RWPE2 (cell line): ENCODE measurements at regions not wholly inside any gene's neighbourhood (a gene's known extent, or its start where the extent isn't known, plus 50 kb on each side); places are given as distances from the start of the nearest gene placed in this dataset.
A peak's percentile ranks its signal among the peaks of the same experiment; 100 is the strongest.

Experiments
- ATAC-seq: fragments of 200-7000 bp; cut with Tn5 transposase; 3 replicates; pipeline ENCODE4 v1.9.1; 2021; ENCODE audit warnings: low read depth
- DNase-seq: peaks from one replicate; pipeline ENCODE4 v3.0.0-alpha.2; 2020; ENCODE audit warnings: low spot score
- H3K27ac ChIP-seq: fragments of 450-650 bp; 2 replicates; pipeline ENCODE4 v1.5.1; 2017; ENCODE audit warnings: mild to moderate bottlenecking; ENCODE audit not compliant: poor library complexity, severe bottlenecking
- H3K27me3 ChIP-seq: fragments of 250-450 bp; sonication (Bioruptor Pico); 2 replicates; pipeline ENCODE4 v1.5.1; 2021; ENCODE audit warnings: mild to moderate bottlenecking, moderate library complexity; ENCODE audit not compliant: insufficient read depth, poor library complexity, severe bottlenecking
- H3K36me3 ChIP-seq: fragments of 250-450 bp; sonication (Bioruptor Pico); 2 replicates; pipeline ENCODE4 v1.5.1; 2020; ENCODE audit warnings: low read depth, mild to moderate bottlenecking, moderate library complexity
- H3K4me1 ChIP-seq: fragments of 250-450 bp; sonication (Bioruptor Pico); 2 replicates; pipeline ENCODE4 v1.5.1; 2021; ENCODE audit warnings: mild to moderate bottlenecking, moderate library complexity; ENCODE audit not compliant: insufficient read depth, poor library complexity, severe bottlenecking
- H3K4me3 ChIP-seq: fragments of 250-450 bp; sonication (Bioruptor Pico); 2 replicates; pipeline ENCODE4 v1.5.1; 2021; ENCODE audit warnings: mild to moderate bottlenecking, moderate library complexity; ENCODE audit not compliant: severe bottlenecking
- H3K9me3 ChIP-seq: fragments of 250-450 bp; sonication (Bioruptor Pico); 2 replicates; pipeline ENCODE4 v1.5.1; 2021; ENCODE audit warnings: mild to moderate bottlenecking, moderate library complexity; ENCODE audit not compliant: severe bottlenecking
- TF ChIP-seq, protein P1 (sequence below): fragments of 450-650 bp; IDR thresholded peaks from one replicate; pipeline ENCODE4 v1.5.1; 2017; ENCODE audit warnings: mild to moderate bottlenecking, moderate library complexity; ENCODE audit not compliant: poor library complexity, severe bottlenecking

DNA sequence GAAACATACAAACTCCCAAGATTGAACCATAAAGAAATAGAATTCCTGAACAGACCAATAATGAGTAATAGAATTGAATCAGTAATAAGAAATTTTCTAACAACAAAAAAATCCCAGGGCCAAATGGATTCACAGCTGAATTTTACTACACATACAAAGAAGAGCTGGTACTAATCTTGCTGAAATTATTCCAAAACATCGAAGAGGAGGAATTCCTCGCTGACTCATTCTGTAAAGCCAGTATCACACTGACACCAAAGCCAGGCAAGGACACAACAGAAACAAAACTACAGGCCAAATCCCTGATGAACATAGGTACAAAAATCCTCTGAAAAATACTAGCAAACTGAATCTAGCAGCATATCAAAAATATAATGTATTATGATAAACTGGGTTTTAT lies 367.8 kb upstream of the CLEC14A start:
- ATAC-seq (no peak), DNase-seq (no peak)
- Histone ChIP-seq H3K27me3 (no peaks in the 10 kb centered on the region), H3K9me3 (no peaks in the 10 kb centered on the region), H3K36me3 (no peaks in the 10 kb centered on the region), H3K4me1 (no peaks in the 10 kb centered on the region), H3K4me3 (no peak overlapping the region), H3K27ac (no peak overlapping the region)
- TF ChIP-seq, protein P1, sequence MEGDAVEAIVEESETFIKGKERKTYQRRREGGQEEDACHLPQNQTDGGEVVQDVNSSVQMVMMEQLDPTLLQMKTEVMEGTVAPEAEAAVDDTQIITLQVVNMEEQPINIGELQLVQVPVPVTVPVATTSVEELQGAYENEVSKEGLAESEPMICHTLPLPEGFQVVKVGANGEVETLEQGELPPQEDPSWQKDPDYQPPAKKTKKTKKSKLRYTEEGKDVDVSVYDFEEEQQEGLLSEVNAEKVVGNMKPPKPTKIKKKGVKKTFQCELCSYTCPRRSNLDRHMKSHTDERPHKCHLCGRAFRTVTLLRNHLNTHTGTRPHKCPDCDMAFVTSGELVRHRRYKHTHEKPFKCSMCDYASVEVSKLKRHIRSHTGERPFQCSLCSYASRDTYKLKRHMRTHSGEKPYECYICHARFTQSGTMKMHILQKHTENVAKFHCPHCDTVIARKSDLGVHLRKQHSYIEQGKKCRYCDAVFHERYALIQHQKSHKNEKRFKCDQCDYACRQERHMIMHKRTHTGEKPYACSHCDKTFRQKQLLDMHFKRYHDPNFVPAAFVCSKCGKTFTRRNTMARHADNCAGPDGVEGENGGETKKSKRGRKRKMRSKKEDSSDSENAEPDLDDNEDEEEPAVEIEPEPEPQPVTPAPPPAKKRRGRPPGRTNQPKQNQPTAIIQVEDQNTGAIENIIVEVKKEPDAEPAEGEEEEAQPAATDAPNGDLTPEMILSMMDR, result no peak

DNA sequence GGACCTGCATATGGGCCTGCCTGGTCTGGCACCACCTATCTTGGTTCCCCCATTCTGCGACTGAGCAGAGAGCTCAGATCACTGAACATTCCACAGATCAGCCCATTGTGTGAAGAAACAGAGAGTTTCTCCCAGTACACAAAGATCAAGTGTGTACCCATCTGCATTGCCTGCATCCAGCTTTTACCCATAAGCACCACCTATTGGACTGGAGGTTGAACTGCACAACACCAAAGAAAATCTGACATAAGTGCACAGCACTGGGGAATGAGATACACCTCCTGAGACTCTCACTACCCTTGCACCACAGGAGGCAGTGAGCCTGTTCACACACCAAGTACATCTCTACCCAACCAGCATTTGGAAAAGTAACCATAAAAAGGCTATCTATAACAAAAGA lies 362.6 kb upstream of the CLEC14A start:
- H3K27ac ChIP-seq, result no peak overlapping the region
- no peak for ATAC-seq
- TF ChIP-seq, protein P1, result no peak
- no peak for DNase-seq
- H3K27me3 ChIP-seq, result no peaks in the 10 kb centered on the region
- no peak overlapping the region for H3K4me3 ChIP-seq
- no peaks in the 10 kb centered on the region for H3K36me3 ChIP-seq
- no peaks in the 10 kb centered on the region for H3K4me1 ChIP-seq
- H3K9me3 ChIP-seq, result no peaks in the 10 kb centered on the region

DNA sequence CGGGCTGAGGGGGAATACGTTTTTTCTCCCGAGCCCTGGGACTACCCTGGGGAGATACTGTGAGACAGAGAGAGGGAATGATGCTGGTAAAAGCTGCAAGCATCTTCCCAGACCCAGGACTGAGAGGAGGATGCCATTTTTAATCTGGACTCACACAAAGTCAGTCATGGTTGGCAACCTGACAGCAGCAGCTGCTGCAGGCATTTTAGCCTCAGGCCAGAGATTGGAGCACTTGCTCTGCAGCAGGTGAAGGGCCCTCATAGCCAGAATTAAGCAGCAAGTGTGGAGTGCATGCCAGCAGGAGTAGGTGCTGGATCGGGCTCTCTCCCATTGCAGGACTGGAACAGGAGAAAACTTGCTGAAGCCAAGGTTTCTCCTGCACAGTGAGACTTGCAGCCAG lies 361.1 kb upstream of the CLEC14A start:
- no peak overlapping the region for H3K4me3 ChIP-seq
- no peaks in the 10 kb centered on the region for H3K9me3 ChIP-seq
- H3K36me3 ChIP-seq, result no peaks in the 10 kb centered on the region
- ATAC-seq, result peak; percentile 45; the same call in 2 of the 3 replicates
- DNase-seq, result no peak
- no peaks in the 10 kb centered on the region for H3K4me1 ChIP-seq
- no peak overlapping the region for H3K27ac ChIP-seq
- TF ChIP-seq, protein P1, result no peak
- H3K27me3 ChIP-seq, result no peaks in the 10 kb centered on the region

DNA sequence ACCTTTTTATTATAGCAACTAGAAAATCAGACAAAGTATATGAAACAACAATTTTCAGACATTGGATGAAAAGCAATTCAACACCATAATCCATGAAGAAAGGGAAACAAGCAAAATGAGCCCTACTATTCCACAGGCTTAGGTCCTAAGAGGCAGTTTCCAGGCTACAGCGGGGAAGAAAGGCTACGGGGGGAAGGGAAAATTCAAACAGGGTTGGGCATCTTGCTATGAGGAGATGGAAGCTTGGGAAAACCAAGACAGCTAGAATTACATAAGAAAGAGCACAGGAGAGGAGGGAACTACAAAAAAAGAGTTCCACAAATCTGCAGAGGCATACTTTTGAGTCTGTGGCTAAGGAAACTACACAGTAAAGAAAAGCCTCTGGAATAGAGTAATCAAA lies 356.0 kb upstream of the CLEC14A start:
- ATAC-seq (no peak), DNase-seq (no peak)
- Histone ChIP-seq H3K36me3 (no peaks in the 10 kb centered on the region), H3K4me3 (no peak overlapping the region), H3K4me1 (no peaks in the 10 kb centered on the region), H3K27ac (no peak overlapping the region), H3K9me3 (no peaks in the 10 kb centered on the region), H3K27me3 (no peaks in the 10 kb centered on the region)
- TF ChIP-seq, protein P1, result no peak

DNA sequence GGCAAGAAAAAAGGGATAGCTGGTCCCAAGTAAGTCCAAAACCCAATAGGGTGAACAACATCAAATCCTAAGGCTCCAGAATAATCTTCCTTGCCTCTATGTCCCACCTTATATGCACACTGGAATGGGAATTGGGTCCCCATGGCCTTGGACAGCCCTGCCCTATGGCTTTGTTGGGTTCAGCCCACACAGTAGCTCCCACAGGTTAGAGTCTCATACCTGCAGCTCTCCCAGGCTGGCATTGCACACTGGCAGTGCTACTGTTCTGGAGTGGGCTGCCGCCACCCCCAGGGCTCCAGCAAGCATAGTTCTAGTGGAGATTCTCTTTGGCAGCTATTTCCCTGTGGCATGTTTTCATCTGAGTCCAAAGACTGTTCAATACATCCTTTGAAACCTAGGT lies 352.4 kb upstream of the CLEC14A start:
- H3K36me3 ChIP-seq, result no peaks in the 10 kb centered on the region
- no peak overlapping the region for H3K27ac ChIP-seq
- no peaks in the 10 kb centered on the region for H3K4me1 ChIP-seq
- no peak overlapping the region for H3K4me3 ChIP-seq
- DNase-seq, result no peak
- TF ChIP-seq, protein P1, result no peak
- ATAC-seq, result no peak
- peaks cover 4% of the 10 kb centered on the region for H3K27me3 ChIP-seq
- H3K9me3 ChIP-seq, result no peaks in the 10 kb centered on the region
